Neural cell (in vitro differentiated cells): ENCODE measurements at regions not wholly inside any gene's neighbourhood (a gene's known extent, or its start where the extent isn't known, plus 50 kb on each side); places are given as distances from the start of the nearest gene placed in this dataset.

Source experiments
- H2AFZ ChIP-seq: fragments of 200-600, 300-800 bp; sonication (generic), shearing (Covaris generic); 2 replicates; pipeline ENCODE4 v1.6.0; 2014; ENCODE audit warnings: low read depth, mild to moderate bottlenecking, antibody characterized with exemption, low read length, moderate library complexity
- H3F3A ChIP-seq: fragments of 200-600 bp; shearing (Covaris generic); 2 replicates; pipeline ENCODE4 v1.6.1; 2016; ENCODE audit warnings: mild to moderate bottlenecking, moderate library complexity, mixed read lengths, antibody characterized with exemption, low read length; ENCODE audit not compliant: insufficient read depth, poor library complexity, severe bottlenecking
- H3K27ac ChIP-seq: fragments of 200-600, 300-800 bp; sonication (generic), shearing (Covaris generic); 2 replicates; pipeline ENCODE4 v1.5.1; 2014; ENCODE audit warnings: mild to moderate bottlenecking, low read length, moderate library complexity
- H3K27me3 ChIP-seq: fragments of 300-800, 200-600 bp; sonication (generic), shearing (Covaris generic); 2 replicates; pipeline ENCODE4 v1.6.0; 2014; ENCODE audit warnings: mild to moderate bottlenecking, low read depth, low read length, moderate library complexity; ENCODE audit not compliant: insufficient read depth
- H3K36me3 ChIP-seq: fragments of 300-800, 200-600 bp; sonication (generic), shearing (Covaris generic); 2 replicates; pipeline ENCODE4 v1.5.1; 2014; ENCODE audit warnings: mild to moderate bottlenecking, antibody characterized with exemption, low read length, moderate library complexity; ENCODE audit not compliant: insufficient read depth
- H3K4me2 ChIP-seq: fragments of 300-800, 200-600 bp; sonication (generic), shearing (Covaris generic); 2 replicates; pipeline ENCODE4 v1.6.0; 2014; ENCODE audit warnings: mild to moderate bottlenecking, low read length
- H3K4me3 ChIP-seq: fragments of 300-800, 200-600 bp; sonication (generic), shearing (Covaris generic); 2 replicates; pipeline ENCODE4 v1.5.1; 2014; ENCODE audit warnings: mild to moderate bottlenecking, low read length, moderate library complexity
- H3K79me2 ChIP-seq: fragments of 200-600 bp; shearing (Covaris generic); replicated peaks from 2 replicates; pipeline ENCODE4 v1.6.0; 2014; ENCODE audit warnings: mild to moderate bottlenecking, low read length, moderate library complexity; ENCODE audit not compliant: insufficient read depth
- H3K9ac ChIP-seq: fragments of 300-800, 200-600 bp; sonication (generic), shearing (Covaris generic); 2 replicates; pipeline ENCODE4 v1.6.1; 2016; ENCODE audit warnings: mild to moderate bottlenecking, low read length, mixed read lengths
- H3K9me2 ChIP-seq: fragments of 200-600 bp; shearing (Covaris generic); 2 replicates; pipeline ENCODE4 v1.6.1; 2016; ENCODE audit warnings: mild to moderate bottlenecking, low read length, mixed read lengths; ENCODE audit not compliant: insufficient read depth
- H3K9me3 ChIP-seq: fragments of 200-600, 300-800 bp; sonication (generic), shearing (Covaris generic); 2 replicates; pipeline ENCODE4 v1.6.1; 2016; ENCODE audit warnings: mild to moderate bottlenecking, mixed run types, low read length, moderate library complexity, mixed read lengths
- H4K20me1 ChIP-seq: fragments of 200-600 bp; shearing (Covaris generic); 2 replicates; pipeline ENCODE4 v1.6.1; 2016; ENCODE audit warnings: mild to moderate bottlenecking, mixed run types; ENCODE audit not compliant: insufficient read depth
- EP300 ChIP-seq: fragments of 450-650 bp; conservative IDR thresholded peaks from 2 replicates; pipeline ENCODE4 v1.6.1; 2014; ENCODE audit warnings: antibody characterized with exemption, mild to moderate bottlenecking, moderate library complexity; ENCODE audit not compliant: poor library complexity, severe bottlenecking
- EZH2 ChIP-seq: fragments of 200-600, 300-800 bp; shearing (Covaris generic), sonication (generic); IDR thresholded peaks from 2 replicates; pipeline ENCODE4 v1.6.1; 2014; ENCODE audit warnings: antibody characterized with exemption, low read length, borderline replicate concordance, mild to moderate bottlenecking; ENCODE audit not compliant: insufficient read depth, poor library complexity, severe bottlenecking
- MXI1 ChIP-seq: fragments of 450-650 bp; conservative IDR thresholded peaks from 2 replicates; pipeline ENCODE4 v1.6.1; 2014; ENCODE audit warnings: antibody characterized with exemption, mild to moderate bottlenecking; ENCODE audit not compliant: poor library complexity, severe bottlenecking
- POLR2AphosphoS5 ChIP-seq: IDR thresholded peaks from 2 replicates; pipeline ENCODE4 v1.6.1; 2012
- RAD21 ChIP-seq: fragments of 450-650 bp; conservative IDR thresholded peaks from 2 replicates; pipeline ENCODE4 v1.6.1; 2014; ENCODE audit warnings: antibody characterized with exemption, mild to moderate bottlenecking, moderate library complexity
- SMC3 ChIP-seq: fragments of 450-650 bp; conservative IDR thresholded peaks from 2 replicates; pipeline ENCODE4 v1.6.1; 2014; ENCODE audit warnings: antibody characterized with exemption, mild to moderate bottlenecking, moderate library complexity; ENCODE audit not compliant: poor library complexity
- TAF1 ChIP-seq: IDR thresholded peaks from 2 replicates; pipeline ENCODE4 v1.6.1; 2012; ENCODE audit warnings: low read depth
- TF ChIP-seq, protein P1 (sequence below): fragments of 450-650 bp; IDR thresholded peaks from 2 replicates; pipeline ENCODE4 v1.5.1; 2014; ENCODE audit warnings: antibody characterized with exemption, mild to moderate bottlenecking, moderate library complexity; ENCODE audit not compliant: poor library complexity, severe bottlenecking
- TF ChIP-seq, protein P2 (sequence below): IDR thresholded peaks from 2 replicates; pipeline ENCODE4 v1.6.1; 2012; ENCODE audit warnings: borderline replicate concordance

DNA sequence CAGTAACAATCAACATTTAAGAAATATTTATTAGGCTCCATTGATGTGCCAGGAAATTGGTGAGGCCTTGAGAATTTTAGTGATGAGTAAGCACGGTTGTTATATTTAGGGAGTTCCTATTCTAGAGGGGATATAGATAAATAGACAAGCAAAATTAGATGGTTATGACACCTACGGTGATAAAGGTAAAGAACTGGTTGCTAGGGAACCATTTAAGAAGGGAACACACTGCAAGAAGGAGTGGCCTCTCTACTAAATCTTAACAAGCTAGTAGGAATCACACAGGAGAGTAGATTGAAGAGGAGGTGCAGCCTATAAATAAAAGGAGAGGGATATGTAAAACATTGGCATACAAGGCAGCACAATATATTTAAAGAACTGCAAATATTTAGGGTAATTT is 155.2 kb downstream of the LRIG3 start:
- Histone ChIP-seq H3F3A (no peaks in the 10 kb centered on the region), H3K9ac (no peak overlapping the region), H3K79me2 (no peaks in the 10 kb centered on the region), H3K4me2 (no peak overlapping the region), H3K27ac (no peak overlapping the region), H2AFZ (no peak overlapping the region), H3K9me2 (no peaks in the 10 kb centered on the region), H3K4me3 (no peak overlapping the region), H3K27me3 (no peaks in the 10 kb centered on the region), H4K20me1 (no peaks in the 10 kb centered on the region), H3K9me3 (no peaks in the 10 kb centered on the region), H3K36me3 (no peaks in the 10 kb centered on the region)
- TF ChIP-seq, protein P1, sequence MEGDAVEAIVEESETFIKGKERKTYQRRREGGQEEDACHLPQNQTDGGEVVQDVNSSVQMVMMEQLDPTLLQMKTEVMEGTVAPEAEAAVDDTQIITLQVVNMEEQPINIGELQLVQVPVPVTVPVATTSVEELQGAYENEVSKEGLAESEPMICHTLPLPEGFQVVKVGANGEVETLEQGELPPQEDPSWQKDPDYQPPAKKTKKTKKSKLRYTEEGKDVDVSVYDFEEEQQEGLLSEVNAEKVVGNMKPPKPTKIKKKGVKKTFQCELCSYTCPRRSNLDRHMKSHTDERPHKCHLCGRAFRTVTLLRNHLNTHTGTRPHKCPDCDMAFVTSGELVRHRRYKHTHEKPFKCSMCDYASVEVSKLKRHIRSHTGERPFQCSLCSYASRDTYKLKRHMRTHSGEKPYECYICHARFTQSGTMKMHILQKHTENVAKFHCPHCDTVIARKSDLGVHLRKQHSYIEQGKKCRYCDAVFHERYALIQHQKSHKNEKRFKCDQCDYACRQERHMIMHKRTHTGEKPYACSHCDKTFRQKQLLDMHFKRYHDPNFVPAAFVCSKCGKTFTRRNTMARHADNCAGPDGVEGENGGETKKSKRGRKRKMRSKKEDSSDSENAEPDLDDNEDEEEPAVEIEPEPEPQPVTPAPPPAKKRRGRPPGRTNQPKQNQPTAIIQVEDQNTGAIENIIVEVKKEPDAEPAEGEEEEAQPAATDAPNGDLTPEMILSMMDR: no peak
- no peak for TF ChIP-seq POLR2AphosphoS5
- no peak for TF ChIP-seq EZH2
- TF ChIP-seq TAF1: no peak
- TF ChIP-seq, protein P2, sequence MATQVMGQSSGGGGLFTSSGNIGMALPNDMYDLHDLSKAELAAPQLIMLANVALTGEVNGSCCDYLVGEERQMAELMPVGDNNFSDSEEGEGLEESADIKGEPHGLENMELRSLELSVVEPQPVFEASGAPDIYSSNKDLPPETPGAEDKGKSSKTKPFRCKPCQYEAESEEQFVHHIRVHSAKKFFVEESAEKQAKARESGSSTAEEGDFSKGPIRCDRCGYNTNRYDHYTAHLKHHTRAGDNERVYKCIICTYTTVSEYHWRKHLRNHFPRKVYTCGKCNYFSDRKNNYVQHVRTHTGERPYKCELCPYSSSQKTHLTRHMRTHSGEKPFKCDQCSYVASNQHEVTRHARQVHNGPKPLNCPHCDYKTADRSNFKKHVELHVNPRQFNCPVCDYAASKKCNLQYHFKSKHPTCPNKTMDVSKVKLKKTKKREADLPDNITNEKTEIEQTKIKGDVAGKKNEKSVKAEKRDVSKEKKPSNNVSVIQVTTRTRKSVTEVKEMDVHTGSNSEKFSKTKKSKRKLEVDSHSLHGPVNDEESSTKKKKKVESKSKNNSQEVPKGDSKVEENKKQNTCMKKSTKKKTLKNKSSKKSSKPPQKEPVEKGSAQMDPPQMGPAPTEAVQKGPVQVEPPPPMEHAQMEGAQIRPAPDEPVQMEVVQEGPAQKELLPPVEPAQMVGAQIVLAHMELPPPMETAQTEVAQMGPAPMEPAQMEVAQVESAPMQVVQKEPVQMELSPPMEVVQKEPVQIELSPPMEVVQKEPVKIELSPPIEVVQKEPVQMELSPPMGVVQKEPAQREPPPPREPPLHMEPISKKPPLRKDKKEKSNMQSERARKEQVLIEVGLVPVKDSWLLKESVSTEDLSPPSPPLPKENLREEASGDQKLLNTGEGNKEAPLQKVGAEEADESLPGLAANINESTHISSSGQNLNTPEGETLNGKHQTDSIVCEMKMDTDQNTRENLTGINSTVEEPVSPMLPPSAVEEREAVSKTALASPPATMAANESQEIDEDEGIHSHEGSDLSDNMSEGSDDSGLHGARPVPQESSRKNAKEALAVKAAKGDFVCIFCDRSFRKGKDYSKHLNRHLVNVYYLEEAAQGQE: no peak
- no peak for TF ChIP-seq EP300
- no peak for TF ChIP-seq MXI1
- TF ChIP-seq RAD21: no peak
- no peak for TF ChIP-seq SMC3

DNA sequence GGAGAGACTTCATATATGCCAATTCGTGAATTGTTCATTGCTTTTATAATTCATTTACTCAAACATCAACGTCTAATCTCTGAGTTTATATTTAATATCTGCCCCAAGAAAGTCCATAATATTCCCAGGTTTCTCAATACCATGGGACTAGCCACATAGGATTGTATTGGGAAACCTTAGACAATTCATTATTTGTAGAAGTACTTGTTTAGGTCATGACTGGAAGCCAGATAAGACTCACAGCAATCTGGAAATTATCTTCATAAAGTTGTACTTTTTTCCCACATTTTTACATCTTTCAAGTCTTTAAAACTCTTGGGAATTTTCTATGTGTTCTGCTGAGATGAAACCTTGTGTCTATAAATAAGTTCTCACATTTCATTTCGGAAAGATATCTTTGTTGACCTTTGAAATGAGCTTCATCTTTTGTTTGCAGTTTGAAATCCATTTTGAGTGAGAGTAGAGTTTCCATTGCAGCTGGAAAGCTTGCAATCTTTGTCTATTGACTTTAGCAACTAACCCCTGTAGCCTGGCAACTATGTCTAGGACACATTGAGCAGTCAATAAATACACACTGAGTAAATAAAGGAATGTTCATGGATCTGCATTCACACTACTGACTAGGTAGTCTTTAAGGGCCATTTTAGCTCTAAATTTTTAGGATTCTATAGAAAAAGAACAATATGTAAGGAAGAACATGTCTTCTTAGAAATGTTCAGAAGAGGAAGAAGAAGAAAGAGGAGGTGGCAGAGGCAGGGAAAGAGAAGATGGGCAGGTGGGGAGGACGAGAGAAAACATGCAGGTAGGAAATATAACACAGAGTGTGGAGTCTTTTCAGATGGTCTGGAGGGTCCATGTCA is 154.4 kb downstream of the LRIG3 start:
- Histone ChIP-seq H4K20me1 (no peaks in the 10 kb centered on the region), H3K4me2 (no peak overlapping the region), H3K27me3 (no peaks in the 10 kb centered on the region), H3K36me3 (no peaks in the 10 kb centered on the region), H3K9me2 (no peaks in the 10 kb centered on the region), H3K9ac (no peak overlapping the region), H3K9me3 (no peaks in the 10 kb centered on the region), H3K4me3 (no peak overlapping the region), H3K79me2 (no peaks in the 10 kb centered on the region), H3K27ac (no peak overlapping the region), H3F3A (no peaks in the 10 kb centered on the region), H2AFZ (no peak overlapping the region)
- TF ChIP-seq RAD21 (no peak), MXI1 (no peak)
- TF ChIP-seq, protein P2: no peak
